OCI-LY3 (cell line): ENCODE measurements at regions not wholly inside any gene's neighbourhood (a gene's known extent, or its start where the extent isn't known, plus 50 kb on each side); places are given as distances from the start of the nearest gene placed in this dataset.

Experiments
- H2AFZ ChIP-seq: fragments of 200-600, 300-600 bp; shearing (Covaris generic); 2 replicates; pipeline ENCODE4 v1.6.0; 2014; ENCODE audit warnings: antibody characterized with exemption, low read depth, low read length
- H3K27ac ChIP-seq: fragments of 200-600, 300-600 bp; sonication (generic); 2 replicates; pipeline ENCODE4 v1.5.1; 2014; ENCODE audit warnings: mild to moderate bottlenecking, low read length, moderate library complexity, mixed read lengths
- H3K27me3 ChIP-seq: fragments of 200-600, 300-600 bp; sonication (generic); 2 replicates; pipeline ENCODE4 v1.6.1; 2014; ENCODE audit warnings: low read depth, low read length, mixed read lengths
- H3K36me3 ChIP-seq: fragments of 200-600, 300-600 bp; sonication (generic); replicated peaks from 2 replicates; pipeline ENCODE3; 2014; ENCODE audit warnings: low read depth, low read length, mixed read lengths
- H3K4me1 ChIP-seq: fragments of 300-600, 200-600 bp; sonication (generic); 2 replicates; pipeline ENCODE4 v1.6.1; 2014; ENCODE audit warnings: low read length, mixed read lengths
- H3K4me2 ChIP-seq: fragments of 200-600, 300-600 bp; sonication (generic); 2 replicates; pipeline ENCODE4 v1.6.1; 2014; ENCODE audit warnings: low read length, mixed read lengths
- H3K4me3 ChIP-seq: fragments of 300-600, 200-600 bp; sonication (generic); 2 replicates; pipeline ENCODE4 v1.5.1; 2014; ENCODE audit warnings: antibody characterized with exemption, mild to moderate bottlenecking, low read length, moderate library complexity
- H3K79me2 ChIP-seq: fragments of 300-600, 200-600 bp; shearing (Covaris generic); 2 replicates; pipeline ENCODE4 v1.6.1; 2014; ENCODE audit warnings: mild to moderate bottlenecking, low read length, mixed read lengths
- H3K9ac ChIP-seq: fragments of 300-600, 200-600 bp; shearing (Covaris generic); 2 replicates; pipeline ENCODE4 v1.6.0; 2014; ENCODE audit warnings: mild to moderate bottlenecking, low read length, moderate library complexity
- H3K9me3 ChIP-seq: fragments of 200-600, 300-600 bp; shearing (Covaris generic); 2 replicates; pipeline ENCODE4 v1.6.1; 2014; ENCODE audit warnings: low read length, mixed read lengths; ENCODE audit not compliant: insufficient read depth
- H4K20me1 ChIP-seq: fragments of 200-600, 300-600 bp; sonication (generic); 2 replicates; pipeline ENCODE4 v1.6.1; 2016; ENCODE audit warnings: low read length, mixed read lengths; ENCODE audit not compliant: insufficient read depth
- EZH2phosphoT487 ChIP-seq: fragments of 200-600 bp; shearing (Covaris generic); IDR thresholded peaks from 2 replicates; pipeline ENCODE4 v1.6.1; 2018; ENCODE audit warnings: antibody characterized with exemption, mixed run types, low read depth
- TF ChIP-seq, protein P1 (sequence below): fragments of 200-600, 300-600 bp; sonication (generic); IDR thresholded peaks from 2 replicates; pipeline ENCODE4 v1.5.1; 2014; ENCODE audit warnings: antibody characterized with exemption, low read length, low read depth

DNA sequence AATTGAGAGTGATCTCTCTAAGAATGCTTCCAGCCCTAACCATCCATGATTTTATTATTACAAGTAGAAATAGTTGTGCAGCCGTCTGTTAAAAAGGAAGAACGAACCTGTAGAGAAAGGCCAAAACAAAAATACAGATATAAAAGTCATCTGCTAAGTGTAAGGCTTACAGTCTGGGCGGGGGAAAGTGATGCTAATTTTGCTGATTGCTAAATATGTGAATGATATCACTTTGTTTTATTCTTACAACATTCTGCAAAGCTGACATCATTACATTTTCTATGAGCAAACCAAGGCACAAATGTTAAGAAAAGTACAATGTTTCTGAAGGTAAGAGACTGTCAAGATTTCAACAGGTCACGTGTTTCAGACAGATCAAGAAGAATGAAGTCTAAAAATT lies 101.5 kb upstream of the RAP1B start:
- Histone ChIP-seq H3K4me3 (no peak overlapping the region), H4K20me1 (no peaks in the 10 kb centered on the region), H3K36me3 (no peaks in the 10 kb centered on the region), H3K27ac (no peak overlapping the region), H3K27me3 (no peaks in the 10 kb centered on the region), H3K9ac (no peak overlapping the region), H3K79me2 (no peaks in the 10 kb centered on the region), H2AFZ (no peak overlapping the region), H3K4me1 (peaks cover 4% of the 10 kb centered on the region; the same call in 1 of the 2 replicates), H3K4me2 (no peak overlapping the region), H3K9me3 (no peaks in the 10 kb centered on the region)
- TF ChIP-seq, protein P1, sequence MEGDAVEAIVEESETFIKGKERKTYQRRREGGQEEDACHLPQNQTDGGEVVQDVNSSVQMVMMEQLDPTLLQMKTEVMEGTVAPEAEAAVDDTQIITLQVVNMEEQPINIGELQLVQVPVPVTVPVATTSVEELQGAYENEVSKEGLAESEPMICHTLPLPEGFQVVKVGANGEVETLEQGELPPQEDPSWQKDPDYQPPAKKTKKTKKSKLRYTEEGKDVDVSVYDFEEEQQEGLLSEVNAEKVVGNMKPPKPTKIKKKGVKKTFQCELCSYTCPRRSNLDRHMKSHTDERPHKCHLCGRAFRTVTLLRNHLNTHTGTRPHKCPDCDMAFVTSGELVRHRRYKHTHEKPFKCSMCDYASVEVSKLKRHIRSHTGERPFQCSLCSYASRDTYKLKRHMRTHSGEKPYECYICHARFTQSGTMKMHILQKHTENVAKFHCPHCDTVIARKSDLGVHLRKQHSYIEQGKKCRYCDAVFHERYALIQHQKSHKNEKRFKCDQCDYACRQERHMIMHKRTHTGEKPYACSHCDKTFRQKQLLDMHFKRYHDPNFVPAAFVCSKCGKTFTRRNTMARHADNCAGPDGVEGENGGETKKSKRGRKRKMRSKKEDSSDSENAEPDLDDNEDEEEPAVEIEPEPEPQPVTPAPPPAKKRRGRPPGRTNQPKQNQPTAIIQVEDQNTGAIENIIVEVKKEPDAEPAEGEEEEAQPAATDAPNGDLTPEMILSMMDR: no peak
- no peak for TF ChIP-seq EZH2phosphoT487

DNA sequence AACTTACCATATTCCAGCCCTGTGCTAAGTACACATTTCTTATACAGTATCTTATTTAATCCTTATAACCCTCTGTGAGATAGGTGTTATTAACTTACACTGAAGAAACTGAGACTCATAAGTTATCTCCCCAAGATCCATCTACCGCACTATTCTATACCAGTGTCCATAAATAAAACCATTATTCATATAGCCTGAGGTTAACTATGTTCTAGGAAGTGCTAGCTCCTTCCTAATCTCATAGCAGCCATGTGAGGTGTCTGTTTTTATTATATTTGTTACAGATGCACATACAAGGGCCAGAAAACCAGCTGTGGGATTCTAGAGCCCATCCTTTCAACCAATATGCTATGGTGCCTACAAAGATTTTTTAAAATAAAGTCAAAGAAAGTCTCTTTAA lies 100.3 kb upstream of the RAP1B start:
- Histone ChIP-seq H2AFZ (no peak overlapping the region), H3K4me2 (no peak overlapping the region), H3K9ac (no peak overlapping the region), H3K79me2 (no peaks in the 10 kb centered on the region), H3K9me3 (no peaks in the 10 kb centered on the region), H3K27me3 (no peaks in the 10 kb centered on the region), H3K27ac (no peak overlapping the region), H3K36me3 (no peaks in the 10 kb centered on the region), H4K20me1 (no peaks in the 10 kb centered on the region), H3K4me1 (peaks cover 4% of the 10 kb centered on the region; the same call in 1 of the 2 replicates), H3K4me3 (no peak overlapping the region)
- TF ChIP-seq, protein P1: no peak
- no peak for TF ChIP-seq EZH2phosphoT487

DNA sequence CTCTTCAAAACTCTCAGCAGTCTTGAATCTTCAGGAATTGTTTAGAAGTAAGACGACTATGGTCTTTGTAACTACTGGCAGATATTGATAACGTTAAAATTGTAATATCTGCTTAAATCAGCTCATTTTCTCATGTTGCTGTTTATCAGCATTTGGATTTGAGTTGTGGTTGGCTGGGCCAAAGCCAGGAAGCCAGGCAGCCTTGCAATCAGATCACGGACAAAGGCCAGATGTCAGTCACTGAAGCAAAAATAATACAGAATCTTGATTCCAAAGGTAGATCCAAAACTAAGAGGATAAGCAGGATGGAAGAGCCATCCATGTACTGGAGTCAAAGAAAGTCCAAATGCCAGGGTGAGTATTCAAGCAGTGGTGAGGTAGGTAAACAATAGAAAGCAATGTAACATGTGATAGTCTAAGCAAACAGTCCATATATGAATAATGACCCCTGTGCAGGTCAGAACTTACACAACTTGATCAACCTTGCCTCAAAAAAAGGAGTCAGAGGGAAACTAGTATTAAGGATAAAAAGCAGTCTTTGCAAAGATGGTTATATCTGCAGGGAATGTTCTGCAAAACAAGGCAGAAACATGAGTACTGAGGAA lies 95.8 kb upstream of the RAP1B start:
- Histone ChIP-seq H3K27ac (no peak overlapping the region), H3K9ac (no peak overlapping the region), H3K4me2 (no peak overlapping the region), H2AFZ (no peak overlapping the region), H3K4me1 (no peaks in the 10 kb centered on the region), H4K20me1 (no peaks in the 10 kb centered on the region), H3K27me3 (0 out of 2 replicates have a peak, but pooled peaks cover 3% of the 10 kb centered on the region), H3K9me3 (no peaks in the 10 kb centered on the region), H3K4me3 (no peak overlapping the region), H3K36me3 (no peaks in the 10 kb centered on the region), H3K79me2 (no peaks in the 10 kb centered on the region)
- TF ChIP-seq, protein P1: no peak
- TF ChIP-seq EZH2phosphoT487: no peak

DNA sequence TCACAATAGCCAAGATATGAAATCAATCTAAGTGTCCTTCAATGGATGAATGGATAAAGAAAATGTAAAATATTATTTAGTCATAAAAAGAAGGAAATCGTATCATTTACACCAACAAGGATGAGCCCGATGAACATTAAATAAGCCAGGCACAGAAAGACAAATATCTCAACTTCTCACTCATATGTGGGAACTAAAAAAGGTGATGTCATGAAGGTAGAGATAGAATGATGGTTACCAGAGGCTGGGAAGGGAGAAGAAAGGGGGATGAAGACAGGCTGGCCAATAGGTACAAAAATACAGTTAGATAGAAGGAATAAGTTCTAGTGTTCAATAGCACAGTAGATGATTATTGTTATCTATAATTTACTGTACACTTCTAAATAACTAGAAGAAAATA lies 94.9 kb upstream of the RAP1B start:
- H3K4me1 ChIP-seq: no peaks in the 10 kb centered on the region
- H4K20me1 ChIP-seq: no peaks in the 10 kb centered on the region
- no peak overlapping the region for H3K27ac ChIP-seq
- 0 out of 2 replicates have a peak, but pooled peaks cover 3% of the 10 kb centered on the region for H3K27me3 ChIP-seq
- H3K9me3 ChIP-seq: no peaks in the 10 kb centered on the region
- TF ChIP-seq, protein P1: no peak
- no peak overlapping the region for H3K9ac ChIP-seq
- H3K4me3 ChIP-seq: no peak overlapping the region
- H3K4me2 ChIP-seq: no peak overlapping the region
- no peaks in the 10 kb centered on the region for H3K36me3 ChIP-seq
- H3K79me2 ChIP-seq: no peaks in the 10 kb centered on the region
- H2AFZ ChIP-seq: no peak overlapping the region
